Common myeloid progenitor, CD34-positive (primary cell): ENCODE measurements at regions not wholly inside any gene's neighbourhood (a gene's known extent, or its start where the extent isn't known, plus 50 kb on each side); places are given as distances from the start of the nearest gene placed in this dataset.

ENCODE experiments used
- CTCF ChIA-PET: fragments of 350-600 bp; sonication (Branson Sonifier 250); formaldehyde crosslinking; loops from one replicate; lab custom pipeline; 2021; ENCODE audit warnings: antibody characterized with exemption; lab: Charles Lee
- POLR2A ChIA-PET: fragments of 350-600 bp; sonication (Branson Sonifier 250); formaldehyde crosslinking; loops from one replicate; lab custom pipeline; 2021; ENCODE audit warnings: antibody characterized with exemption; lab: Charles Lee
- DNase-seq, 3 donors: peaks; one replicate each; pipeline versions ENCODE4 v3.0.0 to v3.0.0-alpha.2; 2013
- H3K27ac ChIP-seq, 2 experiments: 1 replicate in 1 of 2; 2 replicates in 1 of 2; pipeline ENCODE4 v1.7.0; 2013; ENCODE audit warnings: inconsistent platforms in 2 of 2, low read length in 2 of 2, mild to moderate bottlenecking in 2 of 2, low read depth in 1 of 2, moderate library complexity in 1 of 2; ENCODE audit not compliant: severe bottlenecking in 2 of 2, insufficient read depth in 1 of 2, poor library complexity in 1 of 2
- H3K27me3 ChIP-seq, 5 experiments: replicated peaks in 2 of 5; 1 replicate in 3 of 5; 2 replicates in 2 of 5; pipeline versions ENCODE4 v1.6.1 to v1.7.0; 2013; ENCODE audit warnings: low read length in 4 of 5, mild to moderate bottlenecking in 2 of 5, moderate library complexity in 2 of 5, inconsistent platforms in 1 of 5; ENCODE audit not compliant: insufficient read depth in 5 of 5, control insufficient read depth in 4 of 5
- H3K36me3 ChIP-seq, 4 experiments: 1 replicate in 2 of 4; 2 replicates in 2 of 4; pipeline versions ENCODE4 v1.6.1 to v1.7.0; 2013; ENCODE audit warnings: low read length in 3 of 4, control low read depth in 1 of 4, mild to moderate bottlenecking in 1 of 4; ENCODE audit not compliant: control insufficient read depth in 4 of 4, insufficient read depth in 4 of 4
- H3K4me1 ChIP-seq, 4 experiments: 1 replicate in 3 of 4; 2 replicates in 1 of 4; pipeline versions ENCODE4 v1.6.1 to v1.7.1; 2013; ENCODE audit warnings: low read length in 3 of 4, mild to moderate bottlenecking in 3 of 4, control low read depth in 1 of 4, inconsistent platforms in 1 of 4, moderate library complexity in 1 of 4; ENCODE audit not compliant: control insufficient read depth in 4 of 4, insufficient read depth in 4 of 4; ENCODE audit errors: control extremely low read depth in 1 of 4
- H3K4me3 ChIP-seq, 7 experiments: 1 replicate in 4 of 7; 2 replicates in 3 of 7; pipeline versions ENCODE4 v1.5.1 to v1.7.0; 2013; ENCODE audit warnings: mild to moderate bottlenecking in 7 of 7, low read length in 6 of 7, moderate library complexity in 6 of 7, inconsistent platforms in 2 of 7, low read depth in 2 of 7, control low read depth in 1 of 7; ENCODE audit not compliant: insufficient read depth in 4 of 7, control insufficient read depth in 1 of 7; ENCODE audit errors: extremely low read depth in 1 of 7
- H3K9me3 ChIP-seq, 5 experiments: 1 replicate in 4 of 5; 2 replicates in 1 of 5; pipeline versions ENCODE4 v1.6.1 to v1.7.1; 2013; ENCODE audit warnings: low read length in 4 of 5, mild to moderate bottlenecking in 2 of 5, inconsistent platforms in 1 of 5, low read depth in 1 of 5, moderate library complexity in 1 of 5; ENCODE audit not compliant: control insufficient read depth in 4 of 5, insufficient read depth in 2 of 5; ENCODE audit errors: control extremely low read depth in 1 of 5
- WGBS: methylation state at CpG from one replicate; pipeline ENCODE4 v1.1.5; 2013; ENCODE audit not compliant: insufficient coverage; 5-methylcytosine and 5-hydroxymethylcytosine counted together

- ChIA-PET CTCF (no interaction called here), POLR2A (no interaction called here)
- Histone ChIP-seq H3K9me3 (no peaks in the 10 kb centered on the region), H3K27me3 (no peaks in the 10 kb centered on the region), H3K27ac (no peak overlapping the region), H3K4me3 (no peak overlapping the region), H3K4me1 (no peaks in the 10 kb centered on the region), H3K36me3 (no peaks in the 10 kb centered on the region)
- WGBS, result no CpG with 5 or more reads among the region's 2 CpGs
- no peak for DNase-seq
These were observed 323.1 kb downstream of the ZPLD1 start for GRCh38 chr3:102757950-102758349.

- Histone ChIP-seq H3K36me3 (no peaks in the 10 kb centered on the region), H3K4me1 (no peaks in the 10 kb centered on the region), H3K27me3 (no peaks in the 10 kb centered on the region), H3K27ac (no peak overlapping the region), H3K9me3 (no peaks in the 10 kb centered on the region), H3K4me3 (no peak overlapping the region)
- ChIA-PET CTCF (no interaction called here), POLR2A (no interaction called here)
- no peak for DNase-seq
- WGBS, result no CpG with 5 or more reads among the region's 2 CpGs
These were observed 327.0 kb downstream of the ZPLD1 start for GRCh38 chr3:102761766-102762165.

- WGBS, result no CpG with 5 or more reads among the region's 3 CpGs
- no peaks in the 10 kb centered on the region for H3K36me3 ChIP-seq
- ChIA-PET CTCF (no interaction called here), POLR2A (no interaction called here)
- DNase-seq, result no peak
- peaks cover 0 to 2% (median 0%) of the 10 kb centered on the region in 5 experiments for H3K9me3 ChIP-seq
- H3K4me3 ChIP-seq, result no peak overlapping the region
- no peak overlapping the region for H3K27ac ChIP-seq
- no peaks in the 10 kb centered on the region for H3K4me1 ChIP-seq
- H3K27me3 ChIP-seq, result no peaks in the 10 kb centered on the region
These were observed 356.0 kb downstream of the ZPLD1 start for GRCh38 chr3:102790747-102791325.

GRCh38 chr3:102791641-102792589 lies 357.1 kb downstream of the ZPLD1 start:
- no peak for DNase-seq
- Histone ChIP-seq H3K4me1 (no peaks in the 10 kb centered on the region), H3K4me3 (no peak overlapping the region), H3K27ac (no peak overlapping the region), H3K36me3 (no peaks in the 10 kb centered on the region), H3K27me3 (no peaks in the 10 kb centered on the region), H3K9me3 (no peaks in the 10 kb centered on the region)
- POLR2A ChIA-PET, result no interaction called here
- CTCF ChIA-PET, result no interaction called here
- WGBS, result 86% methylated on average over 1 of the region's 7 CpGs

- Histone ChIP-seq H3K27me3 (no peaks in the 10 kb centered on the region), H3K36me3 (no peaks in the 10 kb centered on the region), H3K27ac (no peak overlapping the region), H3K4me3 (no peak overlapping the region), H3K9me3 (no peaks in the 10 kb centered on the region), H3K4me1 (no peaks in the 10 kb centered on the region)
- ChIA-PET POLR2A (no interaction called here), CTCF (no interaction called here)
- WGBS, result 80% methylated on average over 3 of the region's 4 CpGs
- DNase-seq, result no peak
These were observed 362.0 kb downstream of the ZPLD1 start for GRCh38 chr3:102796804-102797203.

GRCh38 chr3:102802819-102803420 lies 368.1 kb downstream of the ZPLD1 start:
- Histone ChIP-seq H3K36me3 (no peaks in the 10 kb centered on the region), H3K4me1 (no peaks in the 10 kb centered on the region), H3K27me3 (no peaks in the 10 kb centered on the region), H3K4me3 (no peak overlapping the region), H3K9me3 (no peaks in the 10 kb centered on the region), H3K27ac (no peak overlapping the region)
- CTCF ChIA-PET, result no interaction called here
- no peak for DNase-seq
- 100% methylated on average over 1 of the region's 1 CpG for WGBS
- POLR2A ChIA-PET, result no interaction called here

GRCh38 chr3:102810937-102811336 lies 376.1 kb downstream of the ZPLD1 start:
- POLR2A ChIA-PET, result no interaction called here
- Histone ChIP-seq H3K9me3 (no peaks in the 10 kb centered on the region), H3K4me3 (no peak overlapping the region), H3K27me3 (no peaks in the 10 kb centered on the region), H3K4me1 (no peaks in the 10 kb centered on the region), H3K27ac (no peak overlapping the region), H3K36me3 (no peaks in the 10 kb centered on the region)
- DNase-seq, result no peak
- no CpG with 5 or more reads among the region's 1 CpG for WGBS
- CTCF ChIA-PET, result no interaction called here
